GM19467 (cell line): ENCODE measurements at regions not wholly inside any gene's neighbourhood (a gene's known extent, or its start where the extent isn't known, plus 50 kb on each side); places are given as distances from the start of the nearest gene placed in this dataset.
"Not testable (repeated sequence)": the region's sequence is repeated elsewhere in the genome, so short reads cannot be mapped to it uniquely, and the experiment has no call there.

ENCODE experiments used
- ATAC-seq: cut with Tn5 transposase; IDR thresholded peaks from one replicate; pipeline ENCODE4 v1.9.1; 2021; ENCODE audit warnings: mild to moderate bottlenecking, moderate library complexity; ENCODE audit not compliant: unreplicated experiment

- no peak for ATAC-seq
Observed at GRCh38 chr3:27661797-27662196, 60.3 kb downstream of the EOMES start.

GRCh38 chr3:27659279-27660021, 62.7 kb downstream of the EOMES start:
- no peak for ATAC-seq

GRCh38 chr3:27658741-27659140, 63.4 kb downstream of the EOMES start:
- ATAC-seq, result no peak

- ATAC-seq, result no peak
Observed at GRCh38 chr3:27657871-27658270, 64.3 kb downstream of the EOMES start.

- ATAC-seq, result no peak
Observed at GRCh38 chr3:27657404-27657803, 64.7 kb downstream of the EOMES start.

GRCh38 chr3:27656790-27657189, 65.3 kb downstream of the EOMES start:
- no peak for ATAC-seq

GRCh38 chr3:27655547-27655946, 66.6 kb downstream of the EOMES start:
- ATAC-seq, result no peak

- no peak for ATAC-seq
Observed at GRCh38 chr3:27653803-27654558, 68.1 kb downstream of the EOMES start.

- ATAC-seq, result no peak
Observed at GRCh38 chr3:27649277-27649676, 72.8 kb downstream of the EOMES start.

- no peak for ATAC-seq
Observed at GRCh38 chr3:27646896-27647295, 75.2 kb downstream of the EOMES start.

- no peak for ATAC-seq
Observed at GRCh38 chr3:27644941-27645340, 77.2 kb downstream of the EOMES start.

- ATAC-seq, result no peak
Observed at GRCh38 chr3:27643355-27643754, 78.8 kb downstream of the EOMES start.

- ATAC-seq, result no peak
Observed at GRCh38 chr3:27642796-27643195, 79.3 kb downstream of the EOMES start.

- ATAC-seq, result no peak
Observed at GRCh38 chr3:27641888-27642601, 80.1 kb downstream of the EOMES start.

- no peak for ATAC-seq
Observed at GRCh38 chr3:27641271-27641800, 80.8 kb downstream of the EOMES start.

- ATAC-seq, result no peak
Observed at GRCh38 chr3:27639271-27639670, 82.9 kb downstream of the EOMES start.

- ATAC-seq, result no peak
Observed at GRCh38 chr3:27638594-27638993, 83.5 kb downstream of the EOMES start.

GRCh38 chr3:27637346-27637995, 84.7 kb downstream of the EOMES start:
- ATAC-seq, result no peak

- ATAC-seq, result not testable (repeated sequence)
Observed at GRCh38 chr3:27635006-27635405, 87.1 kb downstream of the EOMES start.

- ATAC-seq, result peak; percentile 24
Observed at GRCh38 chr3:27633224-27633545, 88.9 kb downstream of the EOMES start.
